H1 (cell line): ENCODE measurements at regions not wholly inside any gene's neighbourhood (a gene's known extent, or its start where the extent isn't known, plus 50 kb on each side); places are given as distances from the start of the nearest gene placed in this dataset.

Source experiments
- CHD7 ChIP-seq: fragments of 300-600 bp; sonication (generic); IDR thresholded peaks from 2 replicates; pipeline ENCODE4 v1.7.1; 2012; ENCODE audit warnings: low read length, moderate library complexity, mild to moderate bottlenecking, inconsistent platforms; ENCODE audit not compliant: insufficient replicate concordance

- TF ChIP-seq CHD7, result no peak
- TF ChIP-seq, all 59 proteins: peak for 0
Measured at GRCh38 chr3:167958141-167958540, 137.6 kb downstream of the GOLIM4 start (continued).
